BLaER1 (cell line): ENCODE measurements at regions not wholly inside any gene's neighbourhood (a gene's known extent, or its start where the extent isn't known, plus 50 kb on each side); places are given as distances from the start of the nearest gene placed in this dataset.

Source experiments
- H3K27ac ChIP-seq: shearing (Covaris generic); formaldehyde crosslinking; 2 replicates; pipeline ENCODE4 v1.8.1; 2022
- H3K27me3 ChIP-seq: shearing (Covaris generic); formaldehyde crosslinking; 2 replicates; pipeline ENCODE4 v1.8.1; 2022
- H3K36me3 ChIP-seq: shearing (Covaris generic); formaldehyde crosslinking; 2 replicates; pipeline ENCODE4 v1.8.1; 2022
- H3K4me1 ChIP-seq: shearing (Covaris generic); formaldehyde crosslinking; 2 replicates; pipeline ENCODE4 v1.8.1; 2022
- H3K4me2 ChIP-seq: shearing (Covaris generic); formaldehyde crosslinking; 2 replicates; pipeline ENCODE4 v1.8.1; 2022
- H3K4me3 ChIP-seq: shearing (Covaris generic); formaldehyde crosslinking; 2 replicates; pipeline ENCODE4 v1.8.1; 2022
- H3K9ac ChIP-seq: shearing (Covaris generic); formaldehyde crosslinking; 2 replicates; pipeline ENCODE4 v1.8.1; 2022
- H3K9me3 ChIP-seq: shearing (Covaris generic); formaldehyde crosslinking; 2 replicates; pipeline ENCODE4 v1.8.1; 2022
- H4K20me1 ChIP-seq: shearing (Covaris generic); formaldehyde crosslinking; 2 replicates; pipeline ENCODE4 v1.8.1; 2022
- Cebpa-rat ChIP-seq: shearing (Covaris generic); IDR thresholded peaks from 2 replicates; pipeline ENCODE4 v1.8.1; 2022

DNA sequence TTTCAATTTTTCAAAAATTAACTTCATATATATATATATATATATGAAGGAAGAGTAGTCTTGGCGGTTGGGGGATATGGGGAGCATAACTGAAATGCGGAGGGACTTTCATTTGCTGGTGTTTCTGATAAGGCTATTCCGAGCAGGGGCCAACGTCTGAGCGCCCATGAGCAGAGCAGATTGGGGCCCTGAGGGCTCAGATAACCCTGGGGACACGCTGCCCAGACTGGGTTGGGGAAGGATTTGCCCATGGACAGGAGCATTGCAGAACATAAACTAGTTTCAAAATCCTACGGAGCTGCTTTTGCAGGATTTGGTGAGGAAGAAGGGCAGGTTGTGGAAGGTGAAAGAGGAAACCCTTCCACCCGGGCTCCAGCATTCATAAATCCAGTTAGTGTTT, 240.2 kb downstream of the IRX1 start:
- Histone ChIP-seq H3K4me1 (peaks cover 18% of the 10 kb centered on the region), H3K27ac (no peak overlapping the region), H3K27me3 (no peaks in the 10 kb centered on the region), H3K9me3 (0 out of 2 replicates have a peak, but pooled peaks cover 4% of the 10 kb centered on the region), H3K36me3 (no peaks in the 10 kb centered on the region), H3K4me2 (no peak overlapping the region), H4K20me1 (no peaks in the 10 kb centered on the region), H3K9ac (no peak overlapping the region), H3K4me3 (no peak overlapping the region)
- TF ChIP-seq Cebpa-rat = no peak

DNA sequence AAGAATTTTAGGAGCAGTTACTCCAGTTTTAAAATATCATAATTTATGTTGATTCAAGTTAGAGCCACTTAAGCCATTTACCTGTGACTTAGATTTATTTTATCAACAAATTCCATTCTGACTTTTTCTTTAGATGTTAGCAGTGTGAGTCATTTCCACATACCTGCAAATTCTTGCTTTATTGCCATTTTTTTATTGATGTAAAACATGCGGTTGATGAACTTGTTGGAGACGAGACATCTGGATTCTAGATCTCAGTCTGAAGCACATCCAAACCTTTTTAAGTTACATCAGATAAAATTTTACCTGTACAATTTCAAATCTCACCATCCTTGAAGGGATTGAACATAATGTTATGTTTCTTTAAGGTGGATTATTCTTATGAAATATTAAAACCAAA, 240.9 kb downstream of the IRX1 start:
- Histone ChIP-seq H3K27me3 (no peaks in the 10 kb centered on the region), H3K4me1 (peaks cover 18% of the 10 kb centered on the region), H3K4me2 (no peak overlapping the region), H3K27ac (no peak overlapping the region), H3K9me3 (0 out of 2 replicates have a peak, but pooled peaks cover 4% of the 10 kb centered on the region), H3K36me3 (no peaks in the 10 kb centered on the region), H3K4me3 (no peak overlapping the region), H4K20me1 (no peaks in the 10 kb centered on the region), H3K9ac (no peak overlapping the region)
- TF ChIP-seq Cebpa-rat = no peak

DNA sequence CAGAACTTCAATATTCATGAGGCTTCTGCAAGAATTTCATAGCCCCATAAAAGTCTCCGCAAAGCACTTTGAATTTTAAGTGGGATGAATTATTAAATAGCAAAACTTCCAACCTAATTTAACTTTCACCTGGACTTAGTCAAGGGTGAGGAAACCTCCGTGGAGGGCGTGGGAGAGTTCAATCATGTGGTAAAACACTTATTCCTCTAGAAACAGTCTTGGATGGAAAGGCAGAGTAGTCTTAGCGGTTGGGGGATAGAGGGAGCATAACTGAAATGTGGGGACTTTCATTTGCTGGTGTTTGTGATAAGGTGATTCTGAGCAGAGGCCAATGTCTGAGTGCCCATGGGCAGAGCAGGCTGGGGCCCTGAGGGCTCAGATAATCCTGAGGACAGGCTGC, 241.9 kb downstream of the IRX1 start:
- TF ChIP-seq Cebpa-rat = no peak
- Histone ChIP-seq H3K27me3 (no peaks in the 10 kb centered on the region), H3K4me2 (no peak overlapping the region), H3K4me3 (no peak overlapping the region), H3K27ac (no peak overlapping the region), H3K9ac (no peak overlapping the region), H3K36me3 (no peaks in the 10 kb centered on the region), H3K4me1 (peaks cover 18% of the 10 kb centered on the region), H3K9me3 (0 out of 2 replicates have a peak, but pooled peaks cover 4% of the 10 kb centered on the region), H4K20me1 (no peaks in the 10 kb centered on the region)

DNA sequence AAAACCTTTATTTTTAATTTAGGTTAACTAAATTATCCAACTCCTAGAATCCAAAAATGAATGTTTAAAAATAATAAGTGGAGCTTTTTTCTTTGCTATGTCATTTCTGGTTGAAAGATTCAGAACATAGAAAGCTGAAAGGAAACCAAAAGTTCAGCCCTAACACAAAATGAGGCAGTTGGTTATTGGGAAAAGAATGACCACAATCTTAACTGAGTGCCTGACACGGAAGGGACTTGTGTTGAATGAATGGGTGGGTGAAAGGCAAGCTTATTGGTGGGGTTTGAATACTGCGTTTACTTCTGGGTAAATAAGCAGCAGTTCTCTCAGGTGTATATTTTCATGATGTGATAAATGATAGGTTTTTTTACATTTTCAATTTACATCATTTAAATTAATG, 243.5 kb downstream of the IRX1 start:
- H3K27ac ChIP-seq = no peak overlapping the region
- no peaks in the 10 kb centered on the region for H3K27me3 ChIP-seq
- H4K20me1 ChIP-seq = no peaks in the 10 kb centered on the region
- peak overlapping the region; percentile 23 for H3K4me2 ChIP-seq
- H3K9ac ChIP-seq = no peak overlapping the region
- H3K9me3 ChIP-seq = peaks cover 7% of the 10 kb centered on the region; the same call in 1 of the 2 replicates
- no peak for TF ChIP-seq Cebpa-rat
- peaks cover 18% of the 10 kb centered on the region for H3K4me1 ChIP-seq
- H3K36me3 ChIP-seq = no peaks in the 10 kb centered on the region
- H3K4me3 ChIP-seq = no peak overlapping the region

DNA sequence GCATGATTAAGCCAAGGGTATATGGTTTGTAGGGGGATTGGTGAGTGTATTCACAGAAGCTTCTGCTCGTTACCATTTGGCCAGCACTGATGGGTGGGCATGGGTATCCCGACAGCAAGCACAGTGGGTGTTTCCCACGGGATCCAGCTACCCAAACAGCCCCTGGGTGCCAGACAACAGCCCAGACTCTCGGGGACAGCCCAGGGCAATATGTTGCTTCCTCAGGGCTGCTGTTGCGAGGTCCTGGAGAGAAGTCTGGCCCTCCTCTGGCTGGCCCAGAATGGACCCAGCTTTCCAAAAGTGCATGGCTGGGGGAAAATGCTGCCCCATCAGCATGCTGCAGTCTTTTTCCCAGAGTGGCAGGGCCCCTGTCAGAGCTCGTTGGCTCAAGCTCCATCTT, 247.0 kb downstream of the IRX1 start:
- Histone ChIP-seq H3K4me1 (peaks cover 27% of the 10 kb centered on the region), H3K9me3 (peaks cover 32% of the 10 kb centered on the region), H3K27me3 (no peaks in the 10 kb centered on the region), H3K9ac (no peak overlapping the region), H3K36me3 (no peaks in the 10 kb centered on the region), H3K4me3 (no peak overlapping the region), H3K27ac (no peak overlapping the region), H4K20me1 (no peaks in the 10 kb centered on the region), H3K4me2 (no peak overlapping the region)
- TF ChIP-seq Cebpa-rat = no peak

DNA sequence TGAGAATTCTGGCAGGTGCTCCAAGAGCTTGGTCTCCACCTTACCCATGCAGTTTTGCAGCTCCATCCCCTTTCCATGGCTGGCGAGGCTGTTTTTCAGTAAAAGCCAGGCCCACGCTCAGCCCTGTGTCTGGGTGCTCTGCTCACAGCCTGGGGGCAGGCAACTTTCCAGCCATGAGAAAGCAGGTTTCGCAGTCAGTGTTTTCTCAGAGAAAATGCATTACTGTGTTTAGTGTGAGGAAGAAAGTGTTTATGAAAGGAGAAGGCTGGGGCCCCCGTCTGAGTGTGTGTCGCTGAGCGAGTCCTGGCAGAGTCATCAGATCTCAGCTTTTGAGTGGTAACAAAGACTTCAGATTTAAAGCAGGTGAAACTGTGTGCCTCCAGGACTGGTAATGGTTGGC, 248.1 kb downstream of the IRX1 start:
- H3K4me1 ChIP-seq = peaks cover 25% of the 10 kb centered on the region
- no peak overlapping the region for H3K9ac ChIP-seq
- no peak overlapping the region for H3K4me3 ChIP-seq
- TF ChIP-seq Cebpa-rat = no peak
- H4K20me1 ChIP-seq = no peaks in the 10 kb centered on the region
- H3K36me3 ChIP-seq = no peaks in the 10 kb centered on the region
- no peaks in the 10 kb centered on the region for H3K27me3 ChIP-seq
- H3K4me2 ChIP-seq = no peak overlapping the region
- peaks cover 32% of the 10 kb centered on the region for H3K9me3 ChIP-seq
- H3K27ac ChIP-seq = no peak overlapping the region

DNA sequence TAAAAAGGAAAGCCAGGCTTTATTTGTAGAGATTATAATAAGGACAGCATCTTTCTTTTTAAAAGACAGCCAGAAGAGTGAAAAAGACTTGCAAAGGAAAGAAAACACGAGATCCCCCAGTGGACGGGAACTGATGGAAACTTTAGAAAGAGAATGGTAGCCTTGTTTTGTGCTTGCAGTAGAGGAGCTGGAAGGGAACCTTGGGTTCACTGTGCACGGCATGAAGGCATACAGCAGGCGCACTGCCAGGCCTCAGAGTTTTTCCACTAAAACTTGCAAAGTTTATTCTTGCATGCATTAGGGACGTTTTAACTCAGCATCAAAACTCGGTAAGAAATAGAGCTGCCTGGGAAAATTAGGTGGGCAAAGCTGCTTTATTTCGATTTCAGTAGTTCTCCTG, 248.6 kb downstream of the IRX1 start:
- Histone ChIP-seq H3K4me2 (no peak overlapping the region), H4K20me1 (no peaks in the 10 kb centered on the region)
- TF ChIP-seq Cebpa-rat = no peak

DNA sequence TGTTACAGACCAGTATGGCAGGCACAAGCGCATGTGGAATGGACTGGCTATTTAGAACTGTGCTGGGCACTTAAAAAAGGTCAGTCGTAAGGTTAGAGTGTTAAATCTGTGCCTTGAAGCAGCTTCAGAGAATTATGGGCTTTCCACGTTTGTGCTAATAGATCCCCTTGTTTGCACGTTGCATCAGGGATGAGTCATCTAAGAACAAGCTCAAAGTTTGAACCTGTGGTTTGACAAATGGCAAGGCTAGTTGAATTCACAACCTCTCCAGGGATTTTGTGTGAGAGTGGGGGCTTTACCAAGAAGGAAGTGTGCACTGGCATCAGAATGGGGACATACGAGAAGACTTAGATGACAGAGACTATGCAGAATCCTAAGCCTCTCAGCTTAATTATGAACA, 249.6 kb downstream of the IRX1 start:
- Histone ChIP-seq H3K4me2 (no peak overlapping the region; the same call in 1 of the 2 replicates), H3K27me3 (no peaks in the 10 kb centered on the region), H3K27ac (no peak overlapping the region), H3K4me1 (peaks cover 10% of the 10 kb centered on the region; the same call in 1 of the 2 replicates), H3K36me3 (no peaks in the 10 kb centered on the region), H4K20me1 (no peaks in the 10 kb centered on the region), H3K9me3 (peaks cover 32% of the 10 kb centered on the region), H3K9ac (no peak overlapping the region), H3K4me3 (no peak overlapping the region)
- no peak for TF ChIP-seq Cebpa-rat

More for the DNA sequence above, 248.6 kb downstream of the IRX1 start:
- Histone ChIP-seq H3K9me3 (peaks cover 32% of the 10 kb centered on the region), H3K9ac (no peak overlapping the region), H3K27ac (no peak overlapping the region), H3K4me3 (no peak overlapping the region), H3K27me3 (no peaks in the 10 kb centered on the region), H3K4me1 (peaks cover 19% of the 10 kb centered on the region), H3K36me3 (no peaks in the 10 kb centered on the region)

DNA sequence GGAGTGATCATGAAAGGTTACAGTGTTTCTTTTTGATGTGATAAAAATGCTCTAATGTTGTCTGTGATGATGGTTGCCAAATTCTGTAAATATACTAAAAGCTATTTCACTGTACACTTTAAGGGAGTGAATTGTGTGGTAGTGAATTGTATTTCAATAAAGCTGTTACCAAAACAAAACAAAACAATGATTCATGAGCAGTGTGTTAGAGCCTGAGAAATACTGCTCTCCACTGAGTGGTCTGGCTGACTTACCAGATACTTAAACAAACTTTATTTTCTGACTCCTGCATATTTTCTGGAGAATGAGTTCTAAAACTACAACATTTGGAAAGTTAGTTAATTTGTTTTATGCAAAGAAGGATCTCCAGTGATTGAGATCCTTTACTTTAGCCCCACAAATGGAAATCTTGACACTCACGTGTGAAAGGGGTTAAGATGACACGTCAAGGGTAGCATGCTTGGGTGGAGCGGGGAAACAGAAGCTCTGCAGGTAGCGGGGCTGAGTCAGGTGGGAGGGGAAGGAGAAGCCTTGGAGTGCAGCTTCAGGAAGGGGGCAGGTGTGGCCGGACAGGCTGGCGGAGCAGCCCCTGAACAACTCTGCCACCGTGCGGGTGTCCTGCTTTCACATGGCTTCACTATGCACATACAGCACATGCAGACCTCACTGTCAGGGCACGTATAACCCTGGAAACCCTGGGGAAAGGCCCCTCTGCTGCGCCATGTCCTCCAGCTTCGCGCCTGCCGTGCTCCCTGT, 256.7 kb downstream of the IRX1 start:
- Histone ChIP-seq H3K4me1 (peaks cover 12% of the 10 kb centered on the region), H3K27me3 (no peaks in the 10 kb centered on the region), H3K4me2 (no peak overlapping the region), H3K9ac (no peak overlapping the region), H3K9me3 (no peaks in the 10 kb centered on the region), H4K20me1 (no peaks in the 10 kb centered on the region), H3K27ac (no peak overlapping the region), H3K4me3 (no peak overlapping the region), H3K36me3 (no peaks in the 10 kb centered on the region)
- no peak for TF ChIP-seq Cebpa-rat

DNA sequence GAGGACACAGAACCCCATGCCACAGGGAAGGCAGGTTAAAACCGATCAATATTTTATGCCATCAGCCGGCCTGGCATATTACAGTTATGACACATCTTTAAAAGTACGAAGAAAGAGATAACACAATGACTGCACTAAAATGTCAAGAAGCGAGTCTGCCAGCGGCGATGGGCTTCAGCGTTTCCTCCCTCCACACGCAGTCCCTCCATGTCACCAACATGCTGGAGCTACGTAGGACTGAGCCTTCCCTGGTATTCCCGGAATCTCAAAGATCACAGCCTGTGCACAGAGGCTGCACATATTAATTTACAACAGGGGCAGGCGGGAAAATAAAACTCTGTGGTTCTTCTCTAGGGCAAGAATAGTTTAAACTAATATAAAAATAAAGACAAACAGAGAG, 257.7 kb downstream of the IRX1 start:
- Histone ChIP-seq H3K4me3 (no peak overlapping the region), H3K27ac (no peak overlapping the region), H3K4me2 (no peak overlapping the region), H3K9me3 (no peaks in the 10 kb centered on the region), H3K4me1 (peaks cover 22% of the 10 kb centered on the region), H3K36me3 (no peaks in the 10 kb centered on the region), H3K9ac (no peak overlapping the region), H4K20me1 (no peaks in the 10 kb centered on the region), H3K27me3 (no peaks in the 10 kb centered on the region)
- TF ChIP-seq Cebpa-rat = no peak
